Trophoblast cell (in vitro differentiated cells and primary cell): ENCODE measurements at regions not wholly inside any gene's neighbourhood (a gene's known extent, or its start where the extent isn't known, plus 50 kb on each side); places are given as distances from the start of the nearest gene placed in this dataset.
A peak's percentile ranks its signal among the peaks of the same experiment; 100 is the strongest.

Experiments used
- DNase-seq, 2 donors: peaks; one replicate each; pipeline ENCODE4 v3.0.0-alpha.2; 2016
- H2AFZ ChIP-seq: 2 replicates; pipeline ENCODE4 v1.6.1; 2013; ENCODE audit warnings: low read length, moderate library complexity, mild to moderate bottlenecking; ENCODE audit not compliant: insufficient read depth, poor library complexity
- H2AK5ac ChIP-seq: 2 replicates; pipeline ENCODE4 v1.6.1; 2013; ENCODE audit warnings: mild to moderate bottlenecking, low read length
- H2BK120ac ChIP-seq: 2 replicates; pipeline ENCODE4 v1.6.1; 2013; ENCODE audit warnings: low read length, mild to moderate bottlenecking, moderate library complexity; ENCODE audit not compliant: insufficient read depth, poor library complexity
- H2BK12ac ChIP-seq: 2 replicates; pipeline ENCODE4 v1.6.1; 2013; ENCODE audit warnings: mild to moderate bottlenecking, low read length, moderate library complexity
- H2BK5ac ChIP-seq: 2 replicates; pipeline ENCODE4 v1.6.1; 2013; ENCODE audit warnings: low read length, low read depth, moderate library complexity, mild to moderate bottlenecking; ENCODE audit not compliant: poor library complexity
- H3K14ac ChIP-seq: 2 replicates; pipeline ENCODE4 v1.6.1; 2013; ENCODE audit warnings: mild to moderate bottlenecking, low read length
- H3K18ac ChIP-seq: 2 replicates; pipeline ENCODE4 v1.6.1; 2013; ENCODE audit warnings: mild to moderate bottlenecking, low read length
- H3K23ac ChIP-seq: 2 replicates; pipeline ENCODE4 v1.6.1; 2013; ENCODE audit warnings: low read length
- H3K27ac ChIP-seq: 2 replicates; pipeline ENCODE4 v1.5.1; 2013; ENCODE audit warnings: low read depth, mild to moderate bottlenecking, inconsistent platforms, low read length, moderate library complexity
- H3K27me3 ChIP-seq: 2 replicates; pipeline ENCODE4 v1.6.1; 2013; ENCODE audit warnings: inconsistent platforms, mild to moderate bottlenecking, low read length, moderate library complexity; ENCODE audit not compliant: insufficient read depth
- H3K36me3 ChIP-seq, 2 experiments: 1 replicate in 1 of 2; 2 replicates in 1 of 2; pipeline ENCODE4 v1.6.1; 2013; ENCODE audit warnings: low read length in 2 of 2, mild to moderate bottlenecking in 2 of 2, moderate library complexity in 1 of 2; ENCODE audit not compliant: insufficient read depth in 2 of 2, control insufficient read depth in 1 of 2
- H3K4ac ChIP-seq: 2 replicates; pipeline ENCODE4 v1.6.1; 2013; ENCODE audit warnings: low read depth, mild to moderate bottlenecking, low read length, moderate library complexity
- H3K4me1 ChIP-seq, 2 experiments: 1 replicate in 1 of 2; 2 replicates in 1 of 2; pipeline ENCODE4 v1.6.1; 2013; ENCODE audit warnings: low read length in 2 of 2, mild to moderate bottlenecking in 2 of 2, moderate library complexity in 1 of 2; ENCODE audit not compliant: insufficient read depth in 2 of 2, control insufficient read depth in 1 of 2
- H3K4me2 ChIP-seq: 2 replicates; pipeline ENCODE4 v1.6.1; 2013; ENCODE audit warnings: inconsistent platforms, mild to moderate bottlenecking, low read length, moderate library complexity
- H3K4me3 ChIP-seq: 2 replicates; pipeline ENCODE4 v1.5.1; 2013; ENCODE audit warnings: mild to moderate bottlenecking, low read depth, low read length, inconsistent platforms
- H3K79me1 ChIP-seq: one replicate; pipeline ENCODE4 v1.6.1; 2013; ENCODE audit warnings: low read length
- H3K79me2 ChIP-seq: 2 replicates; pipeline ENCODE4 v1.6.1; 2013; ENCODE audit warnings: low read length, mild to moderate bottlenecking; ENCODE audit not compliant: control insufficient read depth, insufficient read depth, poor library complexity
- H3K9ac ChIP-seq: 2 replicates; pipeline ENCODE4 v1.6.1; 2013; ENCODE audit warnings: mild to moderate bottlenecking, low read length
- H3K9me3 ChIP-seq: 2 replicates; pipeline ENCODE4 v1.6.1; 2013; ENCODE audit warnings: low read depth, mild to moderate bottlenecking, control low read depth, inconsistent platforms, low read length; ENCODE audit not compliant: insufficient read depth
- H4K12ac ChIP-seq: 2 replicates; pipeline ENCODE4 v1.6.1; 2013; ENCODE audit warnings: low read depth, mild to moderate bottlenecking, low read length, moderate library complexity
- H4K8ac ChIP-seq: 2 replicates; pipeline ENCODE4 v1.6.1; 2013; ENCODE audit warnings: low read depth, mild to moderate bottlenecking, low read length, moderate library complexity
- H4K91ac ChIP-seq: one replicate; pipeline ENCODE4 v1.6.1; 2013; ENCODE audit warnings: low read depth, mild to moderate bottlenecking, low read length, moderate library complexity
- WGBS: extraction: QIAGEN DNeasy Blood & Tissue Kit; methylation state at CpG from one replicate; pipeline ENCODE4 v1.1.7; 2013; ENCODE audit warnings: missing lambda C conversion rate; ENCODE audit not compliant: insufficient read length, insufficient coverage; ENCODE audit errors: extremely low coverage; 5-methylcytosine and 5-hydroxymethylcytosine counted together

DNA sequence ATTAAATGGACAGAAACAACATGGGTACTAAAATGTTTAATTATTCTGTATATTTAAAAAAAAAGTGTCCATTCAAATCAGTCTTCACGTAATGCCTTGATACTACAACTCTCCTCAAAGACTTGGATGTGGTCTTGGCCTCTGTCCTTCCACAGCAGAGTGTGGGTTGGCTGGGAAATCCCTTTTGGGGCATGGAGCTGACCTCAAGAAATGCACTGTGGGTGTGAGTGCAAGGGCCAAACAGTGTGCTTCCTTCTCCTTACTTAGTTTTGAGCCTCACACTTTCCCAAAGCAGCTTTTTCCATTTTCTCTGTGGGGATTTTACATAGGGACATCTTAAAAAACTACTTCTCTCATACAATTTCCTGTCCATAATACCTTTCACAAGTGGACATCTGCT is 607.4 kb downstream of the EFNB2 start:
- H2BK12ac ChIP-seq, result no peak overlapping the region
- H4K91ac ChIP-seq, result no peak overlapping the region
- no peak overlapping the region for H2BK5ac ChIP-seq
- H3K9me3 ChIP-seq, result no peaks in the 10 kb centered on the region
- no peaks in the 10 kb centered on the region for H3K36me3 ChIP-seq
- H3K14ac ChIP-seq, result no peak overlapping the region
- no peak overlapping the region for H3K4me3 ChIP-seq
- H3K27ac ChIP-seq, result no peak overlapping the region
- no peaks in the 10 kb centered on the region for H3K27me3 ChIP-seq
- no peak for DNase-seq
- H3K4ac ChIP-seq, result no peak overlapping the region
- H4K12ac ChIP-seq, result no peak overlapping the region
- H3K9ac ChIP-seq, result no peak overlapping the region
- H2AFZ ChIP-seq, result no peak overlapping the region
- H3K79me2 ChIP-seq, result no peaks in the 10 kb centered on the region
- no peak overlapping the region for H3K18ac ChIP-seq
- no peak overlapping the region for H2AK5ac ChIP-seq
- H4K8ac ChIP-seq, result no peak overlapping the region
- no CpG with 5 or more reads among the region's 1 CpG for WGBS
- H3K4me2 ChIP-seq, result no peak overlapping the region
- no peak overlapping the region for H3K23ac ChIP-seq
- H2BK120ac ChIP-seq, result no peak overlapping the region
- no peaks in the 10 kb centered on the region for H3K79me1 ChIP-seq
- H3K4me1 ChIP-seq, result no peaks in the 10 kb centered on the region

DNA sequence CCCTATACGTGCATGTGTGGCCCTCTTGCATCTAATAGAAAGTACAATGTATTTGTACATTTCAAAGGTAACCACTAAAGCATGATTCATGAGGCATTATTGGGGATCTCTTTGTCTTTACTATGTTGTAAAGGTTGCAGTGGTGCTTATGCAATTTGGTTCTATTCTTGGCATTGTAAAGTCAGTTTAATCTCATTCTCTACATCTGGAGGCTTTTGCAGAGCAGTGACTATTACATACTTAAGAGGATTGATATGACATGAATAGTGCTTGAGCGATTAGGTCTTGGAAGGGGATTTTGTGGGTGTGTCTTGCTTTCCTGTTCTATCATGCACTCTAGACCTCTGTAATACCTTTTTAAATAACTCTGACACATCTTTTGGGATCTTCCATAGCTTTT is 610.0 kb downstream of the EFNB2 start:
- Histone ChIP-seq H3K9ac (no peak overlapping the region), H4K12ac (no peak overlapping the region), H3K79me2 (no peaks in the 10 kb centered on the region), H3K23ac (no peak overlapping the region), H3K9me3 (no peaks in the 10 kb centered on the region), H2AK5ac (no peak overlapping the region), H2AFZ (no peak overlapping the region), H3K4me1 (peaks cover 0 to under 1% of the 10 kb centered on the region in 2 experiments), H4K91ac (no peak overlapping the region), H2BK120ac (no peak overlapping the region), H4K8ac (no peak overlapping the region), H2BK12ac (no peak overlapping the region), H3K4ac (no peak overlapping the region), H3K36me3 (no peaks in the 10 kb centered on the region), H3K27me3 (no peaks in the 10 kb centered on the region), H3K79me1 (no peaks in the 10 kb centered on the region), H2BK5ac (no peak overlapping the region), H3K4me2 (no peak overlapping the region), H3K4me3 (no peak overlapping the region), H3K14ac (no peak overlapping the region), H3K27ac (no peak overlapping the region), H3K18ac (no peak overlapping the region)
- DNase-seq, result no peak
- no CpG with 5 or more reads among the region's 2 CpGs for WGBS

DNA sequence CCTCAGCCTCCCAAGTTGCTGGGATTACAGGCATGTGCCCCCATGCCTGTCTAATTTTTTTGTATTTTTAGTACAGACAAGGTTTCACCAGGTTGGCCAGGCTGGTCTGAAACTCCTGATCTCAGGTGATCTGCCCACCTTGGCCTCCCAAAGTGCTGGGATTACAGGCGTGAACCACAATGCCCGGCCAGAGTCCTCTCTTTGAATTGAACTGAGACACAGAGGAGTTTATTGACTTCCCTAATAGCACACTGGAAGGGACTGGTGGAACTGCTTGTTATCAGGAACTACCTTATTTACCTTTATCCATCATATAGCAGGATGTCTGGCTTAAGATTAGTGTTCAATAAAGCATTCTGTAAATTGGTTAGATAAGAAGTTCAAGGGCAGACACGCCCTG is 613.8 kb downstream of the EFNB2 start:
- DNase-seq, result no peak
- H2AFZ ChIP-seq, result no peak overlapping the region
- no peak overlapping the region for H4K91ac ChIP-seq
- no peak overlapping the region for H3K4ac ChIP-seq
- no peak overlapping the region for H3K9ac ChIP-seq
- H2BK5ac ChIP-seq, result no peak overlapping the region
- no peaks in the 10 kb centered on the region for H3K79me2 ChIP-seq
- no peak overlapping the region for H2AK5ac ChIP-seq
- H3K18ac ChIP-seq, result no peak overlapping the region
- H4K8ac ChIP-seq, result no peak overlapping the region
- H3K36me3 ChIP-seq, result no peaks in the 10 kb centered on the region
- H3K27ac ChIP-seq, result no peak overlapping the region
- no peak overlapping the region for H2BK120ac ChIP-seq
- no peak overlapping the region for H3K4me2 ChIP-seq
- H3K23ac ChIP-seq, result no peak overlapping the region
- peaks cover 0 to 6% of the 10 kb centered on the region in 2 experiments for H3K4me1 ChIP-seq
- no peak overlapping the region for H3K14ac ChIP-seq
- WGBS, result no CpG with 5 or more reads among the region's 3 CpGs
- no peaks in the 10 kb centered on the region for H3K9me3 ChIP-seq
- H2BK12ac ChIP-seq, result no peak overlapping the region
- peaks cover 1% of the 10 kb centered on the region for H3K79me1 ChIP-seq
- no peak overlapping the region for H4K12ac ChIP-seq
- H3K27me3 ChIP-seq, result no peaks in the 10 kb centered on the region
- H3K4me3 ChIP-seq, result no peak overlapping the region

DNA sequence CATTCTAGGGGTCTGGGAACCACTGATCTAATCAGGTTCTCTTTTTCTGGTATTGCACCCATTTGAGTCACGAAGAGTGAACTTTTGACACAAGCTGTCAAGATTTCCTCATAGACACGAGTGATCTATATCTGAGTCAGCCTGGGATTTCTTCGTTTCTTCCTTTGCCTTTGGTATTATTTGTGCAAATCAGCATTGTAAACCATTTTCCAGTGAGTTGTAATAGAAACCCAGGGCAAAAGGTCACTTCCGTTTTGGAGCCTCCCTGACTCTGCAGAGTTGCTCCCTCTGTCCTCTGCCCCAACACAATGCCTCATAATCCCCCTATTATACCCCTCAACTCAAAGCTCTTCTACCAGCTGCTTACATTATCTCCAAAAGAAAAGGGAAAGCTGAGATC is 615.1 kb downstream of the EFNB2 start:
- Histone ChIP-seq H2BK120ac (no peak overlapping the region), H3K27ac (no peak overlapping the region), H3K23ac (no peak overlapping the region), H3K9me3 (no peaks in the 10 kb centered on the region), H4K91ac (no peak overlapping the region), H3K18ac (no peak overlapping the region), H3K4me2 (peak overlapping the region; percentile 8), H2BK5ac (no peak overlapping the region), H3K4me3 (no peak overlapping the region), H3K27me3 (no peaks in the 10 kb centered on the region), H3K79me2 (no peaks in the 10 kb centered on the region), H2BK12ac (no peak overlapping the region), H2AK5ac (no peak overlapping the region), H4K12ac (no peak overlapping the region), H3K14ac (no peak overlapping the region), H3K9ac (no peak overlapping the region), H3K4ac (no peak overlapping the region), H3K36me3 (no peaks in the 10 kb centered on the region), H4K8ac (no peak overlapping the region), H2AFZ (no peak overlapping the region), H3K79me1 (peaks cover 1% of the 10 kb centered on the region), H3K4me1 (peaks cover 0 to 6% of the 10 kb centered on the region in 2 experiments)
- WGBS, result no CpG with 5 or more reads among the region's 4 CpGs
- DNase-seq, result peak in 1 of 2 donors; percentile 62
